ENCODE measurements at regions not wholly inside any gene's neighbourhood (a gene's known extent, or its start where the extent isn't known, plus 50 kb on each side); places are given as distances from the start of the nearest gene placed in this dataset.

- Histone ChIP-seq H3K27ac (ENCODE audit: low read depth, low read length) (no peak overlapping the region), H3K4me1 (ENCODE audit: control insufficient read depth, insufficient read depth, low read length) (no peaks in the 10 kb centered on the region), H3K36me3 (ENCODE audit: control insufficient read depth, insufficient read depth, low read length) (no peaks in the 10 kb centered on the region), H3K4me3 (ENCODE audit: low read length) (no peak overlapping the region), H3K27me3 (ENCODE audit: control insufficient read depth, insufficient read depth, low read length, poor library complexity, severe bottlenecking) (no peaks in the 10 kb centered on the region), H3K9me3 (ENCODE audit: control insufficient read depth, low read length) (no peaks in the 10 kb centered on the region), H3K9ac (ENCODE audit: extremely low read depth, low read length, poor library complexity, severe bottlenecking) (no peak overlapping the region)
- Mint-ChIP-seq H3K36me3 (ENCODE audit: low read depth) (no peaks in the 10 kb centered on the region), H3K4me1 (no peaks in the 10 kb centered on the region), H3K4me3 (no peak overlapping the region), H3K27me3 (ENCODE audit: insufficient read depth) (no peaks in the 10 kb centered on the region), H3K27ac (no peak overlapping the region), H3K9me3 (peaks cover 5% of the 10 kb centered on the region)
- WGBS, 2 experiments (ENCODE audit: insufficient coverage in 1 of 2, insufficient read length in 1 of 2), result 83 to 89% methylated on average over 2 of the region's 2 CpGs
- TF ChIP-seq CTCF (conservative IDR thresholded peaks at IDR 0.05), result no peak
- DNase-seq, result no peak
Observed at GRCh38 chr10:27391916-27392315, 112.2 kb upstream of the RAB18 start.

- no peaks in the 10 kb centered on the region for H3K36me3 Mint-ChIP-seq (ENCODE audit: low read depth)
- H3K27me3 Mint-ChIP-seq (ENCODE audit: insufficient read depth), result no peaks in the 10 kb centered on the region
- H3K27me3 ChIP-seq (ENCODE audit: control insufficient read depth, insufficient read depth, low read length, poor library complexity, severe bottlenecking), result no peaks in the 10 kb centered on the region
- H3K27ac ChIP-seq (ENCODE audit: low read depth, low read length), result no peak overlapping the region
- no peaks in the 10 kb centered on the region for H3K4me1 Mint-ChIP-seq
- no peaks in the 10 kb centered on the region for H3K36me3 ChIP-seq (ENCODE audit: control insufficient read depth, insufficient read depth, low read length)
- H3K4me3 Mint-ChIP-seq, result no peak overlapping the region
- H3K9ac ChIP-seq (ENCODE audit: extremely low read depth, low read length, poor library complexity, severe bottlenecking), result no peak overlapping the region
- DNase-seq, result no peak
- peaks cover 5% of the 10 kb centered on the region for H3K9me3 Mint-ChIP-seq
- no peak overlapping the region for H3K4me3 ChIP-seq (ENCODE audit: low read length)
- H3K4me1 ChIP-seq (ENCODE audit: control insufficient read depth, insufficient read depth, low read length), result no peaks in the 10 kb centered on the region
- 67 to 97% methylated on average over 1 of the region's 1 CpG for WGBS, 2 experiments (ENCODE audit: insufficient coverage in 1 of 2, insufficient read length in 1 of 2)
- H3K27ac Mint-ChIP-seq, result no peak overlapping the region
- no peak for TF ChIP-seq CTCF (conservative IDR thresholded peaks at IDR 0.05)
- H3K9me3 ChIP-seq (ENCODE audit: control insufficient read depth, low read length), result no peaks in the 10 kb centered on the region
Observed at GRCh38 chr10:27391325-27391724, 112.8 kb upstream of the RAB18 start.

- Mint-ChIP-seq H3K27me3 (ENCODE audit: insufficient read depth) (no peaks in the 10 kb centered on the region), H3K4me3 (no peak overlapping the region), H3K9me3 (peaks cover 5% of the 10 kb centered on the region), H3K36me3 (ENCODE audit: low read depth) (no peaks in the 10 kb centered on the region), H3K27ac (no peak overlapping the region), H3K4me1 (no peaks in the 10 kb centered on the region)
- 73 to 89% methylated on average over 1 of the region's 1 CpG for WGBS, 2 experiments (ENCODE audit: insufficient coverage in 1 of 2, insufficient read length in 1 of 2)
- H3K27me3 ChIP-seq (ENCODE audit: control insufficient read depth, insufficient read depth, low read length, poor library complexity, severe bottlenecking), result no peaks in the 10 kb centered on the region
- no peak overlapping the region for H3K9ac ChIP-seq (ENCODE audit: extremely low read depth, low read length, poor library complexity, severe bottlenecking)
- no peaks in the 10 kb centered on the region for H3K4me1 ChIP-seq (ENCODE audit: control insufficient read depth, insufficient read depth, low read length)
- H3K36me3 ChIP-seq (ENCODE audit: control insufficient read depth, insufficient read depth, low read length), result no peaks in the 10 kb centered on the region
- no peak for DNase-seq
- H3K27ac ChIP-seq (ENCODE audit: low read depth, low read length), result no peak overlapping the region
- no peak for TF ChIP-seq CTCF (conservative IDR thresholded peaks at IDR 0.05)
- no peak overlapping the region for H3K4me3 ChIP-seq (ENCODE audit: low read length)
- H3K9me3 ChIP-seq (ENCODE audit: control insufficient read depth, low read length), result no peaks in the 10 kb centered on the region
Observed at GRCh38 chr10:27390681-27391080, 113.4 kb upstream of the RAB18 start.

All from endodermal cell (in vitro differentiated cells).